ENCODE measurements at regions not wholly inside any gene's neighbourhood (a gene's known extent, or its start where the extent isn't known, plus 50 kb on each side); places are given as distances from the start of the nearest gene placed in this dataset.

- TF ChIP-seq, protein P1, sequence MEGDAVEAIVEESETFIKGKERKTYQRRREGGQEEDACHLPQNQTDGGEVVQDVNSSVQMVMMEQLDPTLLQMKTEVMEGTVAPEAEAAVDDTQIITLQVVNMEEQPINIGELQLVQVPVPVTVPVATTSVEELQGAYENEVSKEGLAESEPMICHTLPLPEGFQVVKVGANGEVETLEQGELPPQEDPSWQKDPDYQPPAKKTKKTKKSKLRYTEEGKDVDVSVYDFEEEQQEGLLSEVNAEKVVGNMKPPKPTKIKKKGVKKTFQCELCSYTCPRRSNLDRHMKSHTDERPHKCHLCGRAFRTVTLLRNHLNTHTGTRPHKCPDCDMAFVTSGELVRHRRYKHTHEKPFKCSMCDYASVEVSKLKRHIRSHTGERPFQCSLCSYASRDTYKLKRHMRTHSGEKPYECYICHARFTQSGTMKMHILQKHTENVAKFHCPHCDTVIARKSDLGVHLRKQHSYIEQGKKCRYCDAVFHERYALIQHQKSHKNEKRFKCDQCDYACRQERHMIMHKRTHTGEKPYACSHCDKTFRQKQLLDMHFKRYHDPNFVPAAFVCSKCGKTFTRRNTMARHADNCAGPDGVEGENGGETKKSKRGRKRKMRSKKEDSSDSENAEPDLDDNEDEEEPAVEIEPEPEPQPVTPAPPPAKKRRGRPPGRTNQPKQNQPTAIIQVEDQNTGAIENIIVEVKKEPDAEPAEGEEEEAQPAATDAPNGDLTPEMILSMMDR (IDR thresholded peaks at IDR 0.05; ENCODE audit: unreplicated experiment): no peak
- H3K4me3 Mint-ChIP-seq: no peak overlapping the region
- no peak for DNase-seq (ENCODE audit: low spot score in 2 of 2, unreplicated experiment in 2 of 2)
- no peaks in the 10 kb centered on the region for H3K36me3 Mint-ChIP-seq
- H3K9me3 Mint-ChIP-seq: peaks cover 32% of the 10 kb centered on the region
- H3K27me3 Mint-ChIP-seq (ENCODE audit: low read depth): no peaks in the 10 kb centered on the region
- no peaks in the 10 kb centered on the region for H3K4me1 Mint-ChIP-seq
- no peak overlapping the region for H3K27ac Mint-ChIP-seq
Measured at GRCh38 chr4:89549907-89550306, 242.3 kb upstream of the GPRIN3 start.

DNA sequence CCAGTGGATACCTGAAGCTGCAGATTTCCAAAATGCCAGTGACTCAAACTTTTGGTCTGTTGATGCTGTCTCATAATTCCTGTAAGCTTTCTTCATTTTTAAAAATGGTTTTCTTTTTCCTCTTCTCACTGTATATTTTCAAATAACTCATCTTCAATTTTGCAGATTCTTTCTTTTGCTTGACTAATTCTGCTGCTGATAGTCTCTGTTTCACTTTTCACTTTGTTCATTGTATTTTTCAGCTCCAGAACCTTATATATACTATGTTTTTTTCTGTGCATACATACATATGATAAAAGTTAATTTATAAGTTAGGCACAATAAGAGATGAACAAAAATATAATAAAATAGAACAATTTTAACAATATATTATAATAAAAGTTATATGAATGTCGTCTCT, 237.7 kb upstream of the GPRIN3 start:
- TF ChIP-seq, protein P1 (IDR thresholded peaks at IDR 0.05; ENCODE audit: unreplicated experiment): no peak
- no peak overlapping the region for H3K4me3 Mint-ChIP-seq
- H3K4me1 Mint-ChIP-seq: no peaks in the 10 kb centered on the region
- H3K27me3 Mint-ChIP-seq (ENCODE audit: low read depth): no peaks in the 10 kb centered on the region
- peaks cover 2% of the 10 kb centered on the region for H3K36me3 Mint-ChIP-seq
- peaks cover 52% of the 10 kb centered on the region for H3K9me3 Mint-ChIP-seq
- no peak for DNase-seq (ENCODE audit: low spot score in 2 of 2, unreplicated experiment in 2 of 2)
- no peak overlapping the region for H3K27ac Mint-ChIP-seq

DNA sequence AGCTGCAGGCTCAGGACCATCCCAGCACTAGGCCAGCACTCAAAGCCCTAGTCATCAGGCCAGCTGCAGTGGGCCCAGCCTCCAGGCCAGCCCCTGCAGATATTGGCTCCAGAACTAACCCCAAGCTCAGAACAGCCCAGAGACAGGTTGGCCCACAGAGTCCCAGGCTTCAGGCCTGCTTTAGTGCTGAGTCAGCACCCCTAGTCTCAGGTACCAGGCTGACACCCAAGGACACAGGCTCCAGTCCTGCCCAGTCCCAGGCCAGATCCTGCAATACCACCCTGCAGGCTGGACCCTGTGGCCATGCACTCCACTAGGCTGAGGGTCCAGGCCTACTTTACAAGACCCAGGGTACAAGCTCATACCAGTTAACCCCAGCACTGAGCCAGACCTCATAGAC, 234.4 kb upstream of the GPRIN3 start:
- peaks cover 11% of the 10 kb centered on the region for H3K4me1 Mint-ChIP-seq
- H3K27me3 Mint-ChIP-seq (ENCODE audit: low read depth): no peaks in the 10 kb centered on the region

GRCh38 chr4:89539797-89540711, 232.5 kb upstream of the GPRIN3 start:
- H3K27me3 Mint-ChIP-seq (ENCODE audit: low read depth): peaks cover under 1% of the 10 kb centered on the region
- TF ChIP-seq, protein P1 (IDR thresholded peaks at IDR 0.05; ENCODE audit: unreplicated experiment): no peak
- H3K36me3 Mint-ChIP-seq: peaks cover 2% of the 10 kb centered on the region
- no peak for DNase-seq (ENCODE audit: low spot score in 2 of 2, unreplicated experiment in 2 of 2)
- H3K27ac Mint-ChIP-seq: no peak overlapping the region
- H3K4me3 Mint-ChIP-seq: no peak overlapping the region
- H3K9me3 Mint-ChIP-seq: peaks cover 27% of the 10 kb centered on the region
- peaks cover 11% of the 10 kb centered on the region for H3K4me1 Mint-ChIP-seq

More for the DNA sequence above, 234.4 kb upstream of the GPRIN3 start:
- no peak overlapping the region for H3K27ac Mint-ChIP-seq
- peaks cover 2% of the 10 kb centered on the region for H3K36me3 Mint-ChIP-seq
- no peak for DNase-seq (ENCODE audit: low spot score in 2 of 2, unreplicated experiment in 2 of 2)
- TF ChIP-seq, protein P1 (IDR thresholded peaks at IDR 0.05; ENCODE audit: unreplicated experiment): no peak
- peaks cover 41% of the 10 kb centered on the region for H3K9me3 Mint-ChIP-seq
- H3K4me3 Mint-ChIP-seq: no peak overlapping the region

DNA sequence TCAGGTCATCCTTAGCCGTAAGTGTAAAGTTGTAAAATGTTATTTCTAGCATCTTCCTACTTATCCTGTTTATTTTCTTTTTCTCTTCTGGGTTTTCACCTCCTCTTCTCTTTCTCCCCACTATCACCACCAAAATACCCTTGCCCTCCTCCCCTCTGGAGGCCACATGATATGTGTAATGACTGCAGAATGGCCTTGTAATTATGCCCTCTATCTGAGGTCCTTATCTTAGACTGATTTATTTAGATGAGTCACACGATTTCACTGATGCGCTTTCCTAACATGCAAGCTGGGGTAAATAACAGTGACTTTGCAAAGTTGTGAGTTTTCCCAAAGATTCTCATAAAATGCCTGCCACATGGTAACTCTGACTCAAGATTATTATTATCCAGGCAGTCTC, 231.8 kb upstream of the GPRIN3 start:
- DNase-seq (ENCODE audit: low spot score in 2 of 2, unreplicated experiment in 2 of 2): no peak
- peaks cover 2% of the 10 kb centered on the region for H3K36me3 Mint-ChIP-seq
- H3K4me1 Mint-ChIP-seq: peaks cover 11% of the 10 kb centered on the region

More for the DNA sequence above, 231.8 kb upstream of the GPRIN3 start:
- H3K27me3 Mint-ChIP-seq (ENCODE audit: low read depth): peaks cover 1% of the 10 kb centered on the region
- no peak overlapping the region for H3K27ac Mint-ChIP-seq
- TF ChIP-seq, protein P1 (IDR thresholded peaks at IDR 0.05; ENCODE audit: unreplicated experiment): no peak
- peaks cover 21% of the 10 kb centered on the region for H3K9me3 Mint-ChIP-seq
- no peak overlapping the region for H3K4me3 Mint-ChIP-seq

All from mesothelial cell of epicardium (in vitro differentiated cells).